ENCODE measurements at regions not wholly inside any gene's neighbourhood (a gene's known extent, or its start where the extent isn't known, plus 50 kb on each side); places are given as distances from the start of the nearest gene placed in this dataset.

DNA sequence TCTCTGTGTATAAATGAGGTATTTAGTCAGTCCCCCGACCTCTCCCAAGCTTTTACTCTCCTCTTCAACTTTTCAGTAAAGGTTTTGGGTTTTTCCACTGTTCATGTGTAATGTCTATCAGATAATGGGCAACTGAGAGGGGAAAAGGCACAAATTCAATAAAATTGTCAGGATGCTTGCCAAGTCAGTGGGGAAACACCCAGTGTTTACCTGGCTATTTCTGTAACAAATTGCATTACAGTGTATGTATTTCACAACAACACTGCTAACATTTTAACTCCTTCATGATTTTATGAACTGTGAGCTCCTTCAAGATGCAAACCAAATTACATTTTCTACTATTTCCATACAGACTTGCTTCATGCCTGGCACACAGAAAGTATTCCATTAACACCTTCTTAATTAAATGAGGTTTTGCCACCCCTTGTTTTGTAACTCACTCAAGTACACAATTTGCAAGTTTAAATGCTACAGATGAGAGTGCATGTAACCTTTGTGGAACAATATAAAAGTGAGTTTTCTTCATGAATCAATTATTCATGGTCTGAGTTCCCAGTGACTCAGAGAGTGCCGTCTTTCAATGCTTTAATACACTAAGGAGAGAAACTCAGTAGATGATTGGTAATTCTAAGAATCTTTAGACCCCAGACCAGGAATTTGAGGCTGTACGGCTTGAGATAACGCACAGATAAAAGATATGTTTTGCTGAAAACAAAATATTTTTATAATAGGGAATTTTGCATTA is 149.8 kb upstream of the TLL1 start:
- DNase-seq, result no peak

DNA sequence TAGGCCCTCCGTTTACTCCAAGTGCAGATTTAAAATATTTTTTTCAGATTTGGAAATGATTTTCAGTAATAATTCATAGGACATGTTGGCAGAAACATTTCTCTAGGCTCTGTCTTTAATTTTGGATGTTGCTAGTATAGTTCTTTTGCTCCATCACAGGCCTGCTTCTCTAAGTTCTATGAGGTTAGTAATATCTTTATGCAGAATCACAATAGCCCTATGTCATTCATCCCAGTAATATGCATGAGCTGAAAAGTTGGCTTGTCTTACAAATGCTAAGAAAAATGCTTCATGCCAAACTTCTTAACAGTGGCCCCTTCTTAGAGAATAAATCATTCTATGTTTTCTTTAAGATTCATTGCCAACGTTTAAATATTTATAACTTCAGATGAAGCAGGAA is 148.3 kb upstream of the TLL1 start:
- no peak for DNase-seq

DNA sequence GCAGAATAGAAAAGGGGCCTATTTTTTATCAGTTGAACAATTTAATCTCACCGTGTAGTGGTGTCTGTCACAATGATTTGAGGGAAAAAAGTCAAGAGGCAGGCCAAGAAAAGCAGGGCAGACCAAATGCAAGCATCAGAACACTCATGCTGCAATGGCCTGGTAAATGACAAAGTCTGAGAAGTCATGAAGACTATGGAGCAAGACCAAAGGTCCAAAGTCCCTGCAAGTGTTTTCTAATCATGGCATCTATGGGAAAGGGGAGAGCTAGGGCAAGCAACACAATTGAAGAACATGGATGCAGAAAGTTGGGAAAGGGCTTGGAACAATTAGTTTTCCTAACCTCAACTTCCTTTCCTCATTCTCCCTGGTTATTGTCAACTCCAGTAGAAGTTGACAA is 147.7 kb upstream of the TLL1 start:
- no peak for DNase-seq

DNA sequence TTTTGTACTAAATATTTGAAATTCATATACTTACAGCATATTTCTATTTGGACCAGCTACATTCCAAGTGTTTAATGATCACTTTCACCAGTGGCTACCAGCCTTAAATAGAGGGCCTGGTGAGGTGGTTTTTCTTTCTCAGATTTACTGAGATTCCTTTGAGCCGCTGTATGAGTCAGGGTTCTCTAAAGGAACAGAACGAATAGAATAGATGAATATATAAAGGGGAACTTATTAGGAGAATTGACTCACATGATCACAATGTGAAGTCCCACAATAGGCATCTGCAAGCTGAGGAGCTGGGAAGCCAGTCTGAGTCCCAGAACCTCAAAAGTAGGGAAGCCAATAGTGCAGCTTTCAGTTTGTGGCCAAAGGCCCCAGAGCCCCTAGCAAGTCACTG is 146.2 kb upstream of the TLL1 start:
- no peak for DNase-seq

DNA sequence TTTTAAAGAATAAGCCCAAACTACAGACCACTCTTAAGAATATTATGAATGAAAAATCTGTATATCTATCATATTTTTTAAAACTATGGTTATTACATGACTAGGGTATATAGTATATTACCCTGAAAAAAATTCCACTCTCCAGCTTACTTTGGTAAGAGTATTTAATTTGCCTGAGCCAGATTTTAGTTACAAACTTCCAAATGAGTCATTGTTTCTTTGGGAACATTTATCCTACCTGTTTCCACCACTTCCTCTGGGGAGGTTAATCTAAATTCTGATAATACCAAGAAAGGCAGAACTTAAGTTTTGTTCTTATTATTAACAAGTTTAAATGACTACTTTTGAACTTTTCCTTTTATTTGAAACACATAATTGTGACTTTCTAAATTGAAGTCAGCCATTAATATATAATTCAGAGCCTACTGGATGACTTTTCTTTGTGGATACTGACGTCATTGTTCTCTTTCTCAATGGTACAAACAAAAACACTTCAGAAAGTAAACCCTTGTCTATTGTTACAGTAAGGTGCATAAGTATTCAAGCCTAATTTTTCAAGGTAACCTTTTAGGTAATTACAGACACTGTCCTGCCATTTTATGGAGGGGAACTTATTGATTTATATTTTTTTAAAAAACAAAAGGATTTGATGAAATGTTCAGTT is 135.6 kb upstream of the TLL1 start:
- no peak for DNase-seq

DNA sequence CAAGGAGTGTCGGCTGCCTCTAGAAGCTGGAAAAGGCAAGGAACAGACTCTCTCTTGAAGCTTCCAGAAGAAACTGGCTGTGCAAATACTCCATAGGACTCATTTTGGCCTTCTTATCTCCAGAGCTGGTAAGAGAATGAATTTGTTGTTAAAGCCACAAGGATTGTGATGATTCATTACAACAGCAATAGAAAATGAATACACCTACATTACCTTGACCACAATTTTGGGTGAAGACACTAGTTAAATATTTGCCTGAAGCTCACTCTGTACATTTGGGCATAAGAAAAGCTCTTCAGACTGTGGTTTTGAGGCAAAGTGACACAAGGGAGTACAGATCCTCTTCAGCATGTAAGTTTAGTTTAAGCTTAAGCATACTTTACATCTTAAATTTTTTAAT is 134.5 kb upstream of the TLL1 start:
- no peak for DNase-seq

DNA sequence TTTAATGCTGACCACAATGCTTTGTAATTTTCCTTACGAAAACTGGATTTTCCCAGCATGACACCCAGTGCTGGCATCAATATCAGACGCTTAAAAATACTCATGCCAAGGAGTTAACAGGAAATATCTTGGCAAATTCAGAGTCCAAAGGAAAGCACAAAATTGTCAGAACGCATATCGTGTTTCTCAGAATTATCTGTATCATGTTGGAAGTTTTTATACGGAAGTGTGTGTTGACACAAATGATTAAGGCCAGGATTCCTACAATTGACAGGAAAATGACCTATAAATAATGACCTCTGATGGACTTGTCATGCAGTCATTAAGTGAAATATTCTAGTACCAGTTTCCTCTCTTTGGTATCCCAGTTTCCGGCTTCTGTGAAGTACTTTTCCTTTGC is 132.1 kb upstream of the TLL1 start:
- no peak for DNase-seq

DNA sequence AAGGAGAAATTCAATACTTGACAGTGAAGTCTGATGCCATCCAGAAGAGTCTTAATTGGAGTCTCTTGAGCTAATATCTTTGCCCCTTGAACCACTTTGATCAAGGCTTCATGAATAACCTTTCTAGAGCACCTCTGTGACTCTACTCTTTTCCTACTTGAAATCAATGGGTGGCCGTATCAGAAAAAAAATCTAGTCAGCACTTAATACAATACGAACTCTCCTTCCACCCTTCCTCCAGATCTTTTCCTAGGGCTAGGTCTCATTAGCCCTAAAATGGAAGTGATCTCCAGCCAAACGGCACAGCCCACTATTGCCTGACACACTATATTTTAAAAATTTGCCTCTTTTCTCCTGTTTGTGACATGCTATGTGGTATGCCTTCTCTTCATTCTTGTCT is 129.6 kb upstream of the TLL1 start:
- DNase-seq, result no peak

DNA sequence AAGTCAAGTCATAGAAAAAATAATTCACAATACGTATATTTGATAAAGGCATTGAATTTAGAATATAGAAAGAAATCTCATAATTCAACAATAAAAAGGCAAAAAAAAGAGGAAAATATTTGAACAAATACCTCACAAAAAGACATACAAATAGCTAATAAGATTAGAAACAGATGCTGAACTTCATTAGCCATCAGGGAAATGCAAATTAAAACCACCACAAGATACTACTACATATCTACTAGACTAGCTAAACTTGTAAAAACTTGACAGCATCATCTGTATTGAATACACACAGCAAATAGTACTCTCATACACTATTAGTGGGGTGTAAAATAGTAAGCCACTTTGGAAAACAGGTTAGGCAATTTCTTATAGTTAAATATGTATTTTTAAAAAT is 128.7 kb upstream of the TLL1 start:
- DNase-seq, result no peak

DNA sequence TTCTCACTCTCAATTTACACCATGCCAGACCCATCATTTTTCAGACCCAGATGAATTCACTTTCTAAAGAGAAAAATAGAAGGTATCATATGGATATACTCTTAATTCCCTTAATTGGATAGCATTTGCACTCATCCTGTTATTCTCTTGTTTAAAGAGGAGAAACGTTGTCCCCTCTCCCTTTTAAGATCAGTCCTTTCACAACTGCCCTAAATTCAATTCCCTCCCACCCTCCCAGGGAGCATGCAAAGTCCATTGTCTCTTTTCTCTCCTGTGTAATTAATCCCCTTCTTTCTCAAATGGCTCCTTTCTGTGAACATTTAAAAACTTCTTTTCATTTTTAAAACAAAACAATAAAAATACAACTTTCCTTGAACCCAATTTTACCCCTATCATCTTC is 124.7 kb upstream of the TLL1 start:
- DNase-seq, result no peak

DNA sequence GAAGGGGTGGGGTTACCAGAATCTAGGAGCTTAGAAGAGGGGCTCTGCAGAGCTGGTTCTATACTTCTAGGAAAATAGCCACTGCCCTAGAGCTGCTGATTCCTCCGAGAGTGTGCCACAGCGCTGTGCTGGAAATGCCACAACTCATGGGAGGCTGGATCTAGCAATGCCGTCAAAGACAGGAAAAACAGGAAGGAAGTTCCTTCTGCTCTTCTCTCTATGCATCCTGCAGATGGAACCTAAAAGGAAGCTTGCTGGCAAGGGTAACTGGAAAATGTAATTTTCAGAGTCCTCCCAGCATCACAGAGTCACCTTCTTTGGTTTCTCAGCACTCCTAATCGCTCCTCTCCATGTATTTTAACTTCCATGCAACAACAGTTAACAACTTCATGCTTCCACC is 121.2 kb upstream of the TLL1 start:
- DNase-seq, result no peak

DNA sequence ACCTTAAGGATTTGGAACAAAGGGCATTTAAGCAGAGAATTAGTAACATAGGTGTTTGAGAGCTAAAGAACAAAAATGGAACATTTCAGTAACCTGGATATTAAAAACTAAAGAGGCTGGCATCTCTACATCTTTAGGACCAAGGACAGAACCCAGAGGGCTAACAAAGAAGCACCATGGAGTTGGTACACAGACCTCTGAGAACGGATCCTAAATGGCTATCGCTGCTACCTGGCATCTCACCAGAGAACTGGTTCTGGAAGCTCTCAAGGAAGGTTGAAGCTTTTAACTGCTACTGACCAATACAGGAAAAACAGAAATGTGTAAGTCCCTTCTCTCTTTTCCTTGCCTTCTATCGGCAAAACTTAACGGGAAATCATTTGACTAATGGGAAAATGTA is 118.4 kb upstream of the TLL1 start:
- DNase-seq, result no peak

DNA sequence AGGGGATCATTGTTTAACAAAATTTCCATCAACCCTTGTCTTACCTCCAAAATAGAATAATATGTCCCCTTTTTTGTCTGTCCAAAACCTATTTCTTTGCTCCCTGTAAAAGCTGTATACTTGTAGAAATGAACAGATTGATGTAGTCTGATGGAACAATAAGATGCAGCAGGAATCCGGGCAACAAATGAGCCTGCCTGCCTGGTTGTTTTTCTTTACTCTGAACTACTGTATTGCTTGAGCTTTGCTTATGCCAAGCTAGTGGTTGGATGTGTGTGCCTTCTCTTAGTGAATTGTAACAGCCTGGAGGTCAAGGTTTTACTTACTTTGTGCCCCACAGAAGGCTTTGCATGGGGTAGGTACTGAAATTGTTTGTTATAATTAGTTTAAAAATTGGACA is 116.2 kb upstream of the TLL1 start:
- no peak for DNase-seq

DNA sequence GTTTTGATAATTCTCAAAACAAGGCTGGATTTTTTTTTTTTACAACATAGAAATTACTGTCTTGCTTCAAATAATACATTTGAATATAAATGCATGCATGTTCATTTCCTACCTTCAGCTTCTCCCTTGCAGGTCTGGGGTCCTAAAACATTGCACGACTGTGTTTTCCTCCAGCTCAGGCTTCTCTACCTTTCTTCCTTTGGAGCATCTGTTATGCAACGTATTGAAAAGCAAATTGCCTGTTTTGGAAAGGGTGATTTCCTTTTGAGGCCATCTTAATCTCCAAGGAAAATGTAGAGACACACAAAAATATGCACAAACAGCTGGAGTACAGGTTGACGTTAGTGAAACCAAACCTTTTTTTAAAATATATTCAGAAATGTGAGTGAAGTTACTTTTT is 115.6 kb upstream of the TLL1 start:
- no peak for DNase-seq

DNA sequence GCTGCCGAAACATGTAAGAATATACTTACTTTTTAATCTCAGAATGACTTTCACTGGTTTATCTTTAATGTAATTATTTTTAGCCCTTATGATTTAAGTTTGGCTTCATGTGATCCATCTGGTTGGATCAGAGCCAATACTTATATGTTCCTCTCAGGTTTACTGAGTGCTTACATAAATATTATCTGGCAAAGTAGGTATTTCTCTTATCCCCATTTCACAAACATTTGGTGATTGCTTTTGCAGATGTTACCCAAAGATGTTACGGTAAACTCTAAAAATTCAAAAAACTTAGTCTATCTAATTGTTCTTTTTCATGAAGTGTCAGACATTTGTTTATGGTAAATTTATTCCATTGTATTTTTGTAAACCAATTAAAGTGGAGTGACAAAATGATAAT is 115.0 kb upstream of the TLL1 start:
- DNase-seq, result no peak

DNA sequence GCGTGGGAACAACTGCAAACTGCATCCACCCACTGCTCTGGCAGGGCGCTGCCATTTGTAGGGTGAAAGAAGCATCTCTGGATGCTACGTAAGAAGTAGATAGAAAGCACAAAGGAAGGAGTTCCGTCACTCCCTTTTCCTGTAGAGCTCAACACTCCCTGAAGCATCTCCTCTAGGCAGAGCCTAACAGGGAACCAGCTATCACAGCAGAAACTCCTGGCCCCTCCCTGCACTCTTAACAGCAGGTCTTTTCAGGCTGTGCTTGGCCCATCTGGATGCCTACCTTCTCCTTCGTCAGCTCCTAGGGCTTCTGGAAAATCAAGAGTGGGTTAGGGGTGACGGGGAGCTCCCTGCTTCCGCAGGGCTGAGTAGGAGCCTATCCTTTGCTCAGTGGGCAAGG is 112.9 kb upstream of the TLL1 start:
- DNase-seq, result no peak

DNA sequence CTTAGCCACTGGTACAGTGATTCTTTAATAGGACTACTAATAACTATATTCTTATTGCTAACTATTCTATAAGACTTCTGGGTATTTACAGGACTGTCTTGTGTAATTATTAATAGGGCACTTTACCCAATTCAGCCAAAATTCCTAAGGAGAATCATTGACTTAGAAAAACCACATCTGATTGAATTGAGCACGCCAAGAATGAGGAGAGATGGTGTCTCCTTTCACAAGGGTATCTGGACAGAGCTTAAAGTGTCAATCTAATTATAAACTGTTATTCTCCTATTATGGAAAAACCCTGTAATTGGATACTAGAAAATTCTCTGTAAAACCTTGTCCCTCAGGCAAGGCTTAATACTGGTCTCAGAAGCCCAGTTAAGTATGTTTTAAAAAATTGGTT is 111.1 kb upstream of the TLL1 start:
- DNase-seq, result no peak

DNA sequence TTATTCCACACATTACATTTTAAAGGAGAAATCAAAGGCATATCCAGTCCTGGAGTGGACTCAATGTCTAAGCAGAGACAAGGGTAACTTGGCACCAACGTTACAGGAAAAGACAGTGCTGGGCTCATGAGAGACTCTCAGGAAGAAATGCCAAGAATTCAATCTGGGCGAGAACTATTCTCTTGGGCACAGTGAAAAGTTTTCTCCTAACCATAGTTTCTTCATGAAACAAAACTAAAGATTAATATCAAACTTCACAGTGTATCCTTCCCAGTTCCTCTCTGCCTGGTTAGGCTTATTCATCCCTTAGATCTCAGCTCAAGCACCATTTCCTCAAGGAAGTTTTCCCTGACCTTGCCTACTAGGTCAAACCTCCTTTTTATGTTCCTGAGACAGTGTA is 109.4 kb upstream of the TLL1 start:
- DNase-seq, result no peak

DNA sequence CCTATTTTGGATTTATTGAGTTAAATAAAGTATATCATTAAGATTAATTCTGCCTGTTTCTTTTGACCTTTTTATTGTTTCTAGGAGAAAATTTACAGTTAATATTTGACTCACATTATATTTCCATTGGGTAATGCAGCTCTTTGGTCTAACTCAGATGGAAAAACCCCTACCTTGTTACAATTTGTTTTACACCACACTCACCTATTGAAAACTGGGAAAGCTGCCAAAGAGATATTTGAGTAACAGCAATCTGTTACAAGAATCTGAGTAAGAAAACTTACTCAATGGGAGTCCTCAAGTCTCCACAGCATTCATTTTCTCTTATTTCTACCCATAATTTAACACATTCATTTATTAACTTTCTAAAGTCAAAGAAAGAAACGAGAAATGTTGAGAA is 108.0 kb upstream of the TLL1 start:
- DNase-seq, result no peak

DNA sequence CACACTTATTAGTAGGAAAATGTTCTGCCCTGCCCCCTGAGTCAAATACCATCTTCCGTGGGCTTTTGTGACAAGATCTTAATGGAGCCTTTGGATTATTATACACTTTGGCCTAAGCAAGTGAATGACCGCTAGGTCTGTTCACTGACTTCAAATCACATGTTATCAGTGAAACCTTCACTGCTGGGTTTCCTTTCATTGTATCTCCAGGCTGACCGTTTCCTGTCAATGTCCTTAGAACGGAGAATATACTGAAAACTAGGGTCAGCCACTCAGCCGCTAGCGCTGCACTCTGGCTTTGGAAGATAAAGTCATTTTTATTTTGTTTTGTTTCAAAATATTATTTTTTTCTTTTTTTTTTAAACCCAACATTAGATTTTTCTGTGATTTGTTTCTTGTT is 107.0 kb upstream of the TLL1 start:
- no peak for DNase-seq

DNA sequence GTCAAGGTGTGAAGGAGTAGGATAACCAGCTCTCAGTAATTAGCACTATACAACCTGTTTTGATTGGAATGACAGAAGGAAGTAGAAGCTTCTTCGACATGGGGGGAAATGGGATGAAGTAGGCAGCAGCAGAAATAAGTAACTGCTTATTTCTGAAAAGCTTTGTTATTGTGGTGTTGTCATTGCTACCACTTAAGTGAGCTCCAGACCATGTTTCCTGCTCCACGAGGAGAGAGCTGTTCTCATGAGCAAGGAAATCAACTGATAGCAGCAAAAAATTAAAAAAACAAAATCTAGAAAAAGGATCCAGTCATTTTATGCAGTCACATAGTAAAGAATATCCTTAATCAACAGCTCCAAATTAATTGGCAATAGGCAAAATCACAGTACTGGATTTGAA is 106.1 kb upstream of the TLL1 start:
- DNase-seq, result no peak

DNA sequence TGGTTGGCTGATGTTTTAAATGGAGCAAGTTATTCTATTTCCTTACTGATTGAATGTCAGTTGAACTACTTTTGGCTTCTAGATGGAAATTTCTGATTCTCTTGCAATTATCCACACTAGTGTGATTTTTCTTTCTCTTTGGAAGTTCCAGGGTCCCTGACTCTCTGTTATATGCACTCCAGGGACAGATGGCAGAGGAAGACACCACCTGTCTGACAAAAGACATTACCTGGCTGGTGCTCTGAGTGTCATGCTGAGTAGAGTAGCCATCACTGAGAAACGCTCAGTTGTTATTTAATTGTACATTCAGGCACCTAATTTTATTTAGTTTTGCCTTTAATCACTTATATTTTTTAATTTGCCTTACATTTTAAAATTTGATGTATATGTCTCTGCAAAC is 105.4 kb upstream of the TLL1 start:
- DNase-seq, result no peak

DNA sequence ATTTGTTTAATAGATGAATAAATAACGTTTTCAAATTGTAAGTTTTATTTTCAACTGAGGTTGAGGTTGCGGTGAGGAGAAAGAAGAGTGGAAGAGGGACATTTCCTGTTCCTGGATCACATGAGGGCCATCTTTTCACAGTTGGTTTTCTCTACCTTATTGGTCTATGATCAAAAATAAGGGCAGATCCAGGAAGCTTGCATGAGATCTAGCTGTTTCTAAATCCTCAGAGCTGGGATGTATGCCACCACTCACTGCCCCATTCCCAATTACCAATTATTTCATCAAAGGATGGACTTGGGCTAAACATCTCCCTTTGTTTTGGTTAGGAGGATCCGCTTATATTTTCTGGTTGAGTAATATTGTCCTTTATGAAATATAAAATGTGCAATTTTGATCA is 104.8 kb upstream of the TLL1 start:
- DNase-seq, result no peak

DNA sequence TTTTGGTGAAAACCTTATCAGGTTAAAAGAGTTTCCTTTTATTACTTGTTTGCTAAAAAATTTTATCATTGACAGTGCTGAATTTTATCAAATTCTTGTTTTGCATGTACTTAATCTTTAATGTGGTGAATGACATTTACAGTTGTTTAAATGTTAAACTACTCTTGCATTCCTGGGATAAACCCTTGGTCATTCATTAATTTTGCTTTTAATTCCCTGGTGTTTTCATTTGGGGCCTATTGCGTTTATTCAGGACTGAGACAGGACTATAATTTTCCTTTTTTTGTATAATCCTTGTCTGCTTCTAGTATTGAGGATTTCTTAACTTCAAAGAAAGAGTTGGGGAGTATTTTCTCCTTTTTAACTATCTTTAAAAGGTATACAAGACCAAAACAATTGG is 98.7 kb upstream of the TLL1 start:
- no peak for DNase-seq

Measured in retina (tissue), 1 donor.